Activated CD4-positive, alpha-beta T cell treated with anti-CD3 and anti-CD28 coated beads, Interleukin-2, amount 50 U/mL, for 4 hours (primary cell): ENCODE measurements at regions not wholly inside any gene's neighbourhood (a gene's known extent, or its start where the extent isn't known, plus 50 kb on each side); places are given as distances from the start of the nearest gene placed in this dataset.

Source experiments
- DNase-seq, 2 experiments: peaks; one replicate each; pipeline ENCODE4 v3.0.0-alpha.2; 2020

DNA sequence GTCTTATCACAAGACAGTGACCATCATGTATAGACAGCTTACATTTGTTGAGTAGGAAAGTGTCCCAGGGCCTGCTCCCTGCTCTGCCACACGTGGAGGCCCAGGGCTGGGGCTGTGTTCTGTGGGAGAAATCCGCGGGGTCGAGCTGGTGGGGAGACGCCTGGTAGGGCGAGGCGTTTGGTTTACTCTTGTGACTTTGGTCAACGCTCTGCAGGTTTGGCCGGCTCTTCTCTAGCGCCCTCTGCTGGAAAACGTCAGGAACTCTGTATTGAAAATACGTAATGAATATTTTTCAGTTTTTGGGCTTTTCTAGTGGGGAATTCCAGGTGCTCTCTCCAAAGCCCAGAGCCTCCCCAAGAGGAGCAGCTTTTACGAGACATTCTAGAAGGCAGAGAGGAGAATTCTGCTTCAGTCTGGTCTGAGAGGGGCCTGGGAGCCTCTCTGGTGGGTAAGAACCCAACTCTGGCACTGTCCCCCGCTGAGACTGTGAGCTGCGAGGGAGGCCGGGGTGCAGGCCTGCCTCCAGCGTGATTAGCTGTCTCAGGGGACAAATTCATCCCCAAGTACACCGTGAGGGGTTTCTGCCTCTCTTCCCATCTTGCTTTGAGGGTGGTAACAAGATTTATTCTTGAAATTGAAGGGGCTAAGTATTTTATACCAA lies 112.6 kb upstream of the RALGAPA2 start:
- DNase-seq = peak; percentile 9 to 24

GRCh38 chr20:20823476-20823881 lies 111.0 kb upstream of the RALGAPA2 start:
- DNase-seq = no peak

DNA sequence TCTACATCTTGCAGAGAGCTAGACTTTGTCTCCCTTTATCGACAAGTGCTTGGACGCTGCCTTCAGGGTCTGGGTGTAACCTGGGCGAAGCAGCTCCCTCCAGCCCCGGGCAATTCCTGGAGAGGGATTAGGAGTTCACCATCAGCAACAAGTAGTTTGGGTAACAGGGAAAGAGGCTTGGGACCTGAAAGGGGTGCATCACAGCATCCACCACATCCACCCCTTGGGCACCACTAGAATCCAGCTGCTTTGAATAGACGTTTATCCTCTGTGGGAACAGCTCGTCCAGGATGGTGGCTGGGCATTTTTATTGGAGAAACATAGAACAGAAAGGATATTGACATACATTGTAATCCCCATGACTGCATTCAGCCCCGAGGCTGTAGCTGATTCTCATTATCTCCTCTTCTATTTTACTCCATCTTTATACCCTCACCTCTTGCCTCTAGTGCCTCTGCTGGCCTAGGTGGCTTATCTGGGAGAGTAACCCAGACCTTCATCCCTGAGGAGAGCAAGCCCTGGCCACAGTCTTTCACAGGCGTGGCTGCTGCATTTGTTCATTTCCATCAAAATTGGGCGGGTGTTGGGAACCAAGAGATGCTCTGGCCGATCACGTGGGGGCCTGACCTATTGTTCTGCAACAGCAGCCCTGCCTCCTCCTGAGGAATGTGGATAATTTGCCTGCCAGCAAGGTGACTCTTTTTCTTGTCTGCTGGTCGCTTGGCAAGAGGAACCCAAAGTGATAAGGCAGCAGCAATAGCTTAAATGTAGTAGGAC lies 109.2 kb upstream of the RALGAPA2 start:
- DNase-seq = no peak

DNA sequence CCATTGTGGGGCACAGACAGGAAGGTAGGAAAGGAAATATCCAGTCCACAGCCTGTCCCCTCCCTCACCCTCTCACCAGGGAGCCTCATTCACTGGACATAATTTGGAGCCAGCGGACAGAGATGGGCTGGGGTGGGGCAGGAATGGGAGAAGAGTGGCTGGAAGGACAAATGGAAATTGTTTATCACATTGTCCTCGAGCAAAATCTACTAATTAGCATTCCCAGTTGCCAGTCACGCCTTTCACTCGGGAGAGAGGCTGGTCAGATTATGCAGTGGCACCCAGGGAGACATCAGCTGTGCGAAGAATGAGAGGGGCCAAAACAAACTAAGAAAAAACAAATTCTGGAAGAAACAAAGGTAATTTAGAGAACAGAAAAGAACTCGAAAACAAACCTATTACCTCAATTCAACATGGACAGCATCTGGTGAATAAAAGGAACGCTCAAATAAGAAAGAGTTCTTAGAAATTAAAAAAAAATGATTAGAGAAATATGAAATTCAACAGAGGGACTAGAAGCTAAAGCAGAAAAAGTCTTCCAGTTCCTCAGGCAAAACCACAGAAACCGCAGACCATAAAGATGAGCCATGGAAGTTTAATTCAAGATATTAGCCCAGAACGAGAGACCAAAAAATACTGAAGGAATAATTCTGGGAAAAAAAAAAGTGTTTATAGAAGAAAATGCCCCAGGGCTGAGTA lies 108.5 kb upstream of the RALGAPA2 start:
- no peak for DNase-seq

DNA sequence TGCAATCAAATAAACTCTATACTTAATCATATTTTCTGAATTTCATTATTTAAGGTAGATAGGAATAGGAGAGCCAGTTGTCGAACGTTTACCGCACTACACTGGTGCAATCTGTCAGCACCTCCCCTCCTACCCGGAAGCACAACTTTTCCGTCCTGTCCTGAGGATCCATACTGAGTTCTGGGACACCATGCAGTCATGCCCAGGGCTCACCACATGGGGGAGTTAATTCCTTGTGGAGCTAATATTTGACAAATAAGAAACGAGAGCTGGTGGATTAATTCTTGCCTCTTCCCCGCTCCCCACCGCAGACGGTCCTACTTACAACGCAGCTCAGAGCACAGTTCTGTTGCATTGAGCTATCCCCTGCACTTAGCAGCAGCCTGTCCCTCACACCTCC lies 107.7 kb upstream of the RALGAPA2 start:
- no peak for DNase-seq

- DNase-seq = no peak
These were observed 104.7 kb upstream of the RALGAPA2 start for GRCh38 chr20:20816969-20817755.

GRCh38 chr20:20815711-20816455 lies 103.4 kb upstream of the RALGAPA2 start:
- no peak for DNase-seq

DNA sequence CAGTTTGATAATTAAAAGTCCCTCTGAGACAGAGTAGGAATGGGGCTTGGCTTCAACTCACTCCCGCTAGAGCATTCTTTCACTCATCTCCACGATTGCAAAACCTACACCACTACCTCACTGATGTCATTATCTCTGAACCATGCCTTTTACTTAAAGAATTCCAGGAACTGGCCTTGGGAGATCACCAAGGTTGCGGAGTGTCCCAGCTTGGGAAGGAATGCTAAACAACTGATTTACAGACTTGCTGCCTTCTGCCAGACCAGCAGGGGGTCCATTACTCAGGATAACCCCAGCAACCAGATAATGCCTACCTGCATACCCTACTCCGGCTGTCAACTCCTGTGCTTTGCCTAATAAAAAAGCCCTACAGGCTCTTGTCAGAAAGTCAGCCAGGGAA lies 102.2 kb upstream of the RALGAPA2 start:
- DNase-seq = no peak

GRCh38 chr20:20812136-20812535 lies 99.7 kb upstream of the RALGAPA2 start:
- no peak for DNase-seq

DNA sequence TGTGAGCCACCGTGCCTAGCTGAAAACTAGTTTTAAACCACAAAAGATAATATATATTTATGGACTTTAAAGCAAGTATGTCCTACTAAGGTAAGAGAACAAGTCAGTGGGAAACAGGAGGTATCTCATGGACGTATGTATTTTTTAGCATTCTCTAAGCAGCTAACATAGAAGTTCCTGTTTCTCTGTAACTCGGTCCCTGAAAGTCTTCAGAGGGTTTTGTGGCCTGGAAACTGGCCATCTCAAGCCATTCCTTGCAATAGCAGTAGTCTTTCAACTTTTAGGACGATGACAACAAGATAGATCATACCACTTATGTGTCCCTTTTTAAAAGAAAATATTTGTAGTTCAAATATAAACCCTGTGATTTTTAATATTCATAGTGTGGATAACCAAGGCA lies 95.6 kb upstream of the RALGAPA2 start:
- DNase-seq = no peak

GRCh38 chr20:20806121-20807095 lies 94.0 kb upstream of the RALGAPA2 start:
- no peak for DNase-seq

DNA sequence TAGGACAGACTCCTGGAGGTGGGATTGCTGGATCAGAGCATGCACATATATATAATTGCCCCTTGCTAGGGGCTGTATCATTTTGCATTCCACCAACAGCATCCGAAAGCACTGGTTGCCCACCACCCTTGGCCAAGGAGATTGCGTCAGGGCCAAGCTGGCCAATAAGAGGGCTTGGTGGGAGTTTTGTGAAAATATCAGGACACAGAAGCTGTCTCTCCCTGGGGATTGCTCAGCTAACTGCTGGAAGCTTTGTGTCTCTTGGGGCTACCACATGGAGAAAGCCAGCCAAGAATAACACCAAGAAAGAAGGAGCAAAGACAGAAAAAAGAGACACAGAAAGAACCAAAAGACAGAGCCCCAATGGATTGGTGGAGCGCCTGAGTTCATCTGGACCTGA lies 90.6 kb upstream of the RALGAPA2 start:
- no peak for DNase-seq

DNA sequence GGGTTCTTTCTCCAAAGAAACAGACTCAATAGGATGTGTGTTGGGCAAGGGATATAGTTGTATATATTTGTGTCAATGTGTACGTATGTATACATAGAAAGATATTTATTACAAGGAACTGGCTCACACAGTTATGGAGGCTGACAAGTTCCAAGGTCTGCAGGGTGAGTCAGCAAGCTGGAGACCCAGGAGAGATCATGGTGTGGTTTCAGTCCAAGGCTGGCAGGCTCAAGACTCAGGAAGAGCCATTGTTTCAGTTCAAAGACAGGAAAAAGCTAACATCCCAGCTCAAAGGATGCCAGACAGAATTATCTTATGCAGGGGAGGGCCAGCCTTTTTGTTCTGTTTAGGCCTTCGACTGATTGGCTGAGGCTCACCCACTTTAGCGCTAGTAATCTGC lies 89.9 kb upstream of the RALGAPA2 start:
- DNase-seq = no peak

GRCh38 chr20:20799716-20800312 lies 87.4 kb upstream of the RALGAPA2 start:
- no peak for DNase-seq

DNA sequence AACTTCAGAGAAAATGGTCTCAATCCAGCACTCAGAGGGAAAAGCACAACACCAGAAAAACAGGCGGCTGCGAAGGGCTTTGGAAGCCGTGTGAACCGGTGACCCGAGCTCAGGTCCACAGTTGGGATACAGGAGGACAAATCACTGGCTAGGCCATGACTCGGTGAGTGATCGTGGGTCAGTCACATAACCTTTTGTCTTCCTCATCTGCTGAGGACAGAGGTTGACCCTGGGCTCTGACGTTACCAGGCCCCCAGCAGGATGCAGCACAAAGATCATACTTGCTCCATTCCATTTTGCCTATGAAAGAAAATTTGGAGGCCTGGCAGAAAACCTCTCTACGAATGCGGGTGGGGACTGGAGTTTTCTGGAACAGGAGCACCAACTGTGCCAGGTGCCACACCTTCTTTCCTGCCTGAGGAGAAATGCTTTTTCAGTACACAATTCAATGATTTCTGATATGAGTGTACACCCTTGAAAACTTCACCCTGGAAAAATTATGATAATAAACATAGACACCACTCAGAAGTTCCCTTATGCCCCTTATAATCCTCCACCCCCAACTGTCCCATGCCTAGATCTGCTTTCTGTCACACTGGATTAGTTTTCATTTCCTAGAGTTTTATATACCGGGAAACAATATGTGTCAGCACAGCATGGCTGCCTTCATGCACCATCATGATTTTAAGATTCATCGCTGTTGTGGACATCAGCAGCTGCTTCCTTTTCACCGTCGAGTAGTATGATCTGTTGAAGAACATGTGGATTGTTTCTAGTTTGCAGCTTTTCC lies 85.3 kb upstream of the RALGAPA2 start:
- DNase-seq = no peak

DNA sequence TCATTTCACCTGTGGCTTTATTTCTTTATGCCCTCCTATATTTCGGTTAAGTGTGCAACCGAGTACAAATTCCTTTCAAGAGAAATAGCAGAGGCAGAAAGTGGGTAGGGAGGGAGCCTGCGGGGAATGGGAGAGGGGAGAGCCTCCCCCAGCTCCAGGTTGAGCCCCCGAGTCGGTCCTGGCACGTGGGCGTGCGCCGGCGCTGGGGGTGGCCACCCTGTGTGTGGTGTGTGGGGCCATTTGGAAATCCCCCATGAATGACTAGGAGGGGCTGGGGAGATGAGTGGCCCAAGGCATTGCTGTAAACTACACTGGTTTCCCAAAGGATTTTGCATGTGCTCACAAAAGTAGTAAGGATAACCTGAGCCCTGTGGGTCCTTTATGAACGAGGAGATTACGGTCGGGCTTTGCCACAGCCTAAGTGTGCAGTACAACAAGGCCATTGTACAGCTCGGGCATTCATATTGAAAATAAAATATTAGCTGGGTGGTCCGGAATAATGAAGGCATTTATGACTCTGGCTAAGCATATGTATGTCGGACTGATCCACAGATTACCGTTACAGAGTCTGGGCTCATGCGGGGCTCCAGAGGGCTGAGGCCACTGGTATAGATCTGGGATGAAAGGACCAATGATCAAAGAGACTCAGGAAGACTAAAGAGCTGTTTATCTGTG lies 84.5 kb upstream of the RALGAPA2 start:
- DNase-seq = no peak

DNA sequence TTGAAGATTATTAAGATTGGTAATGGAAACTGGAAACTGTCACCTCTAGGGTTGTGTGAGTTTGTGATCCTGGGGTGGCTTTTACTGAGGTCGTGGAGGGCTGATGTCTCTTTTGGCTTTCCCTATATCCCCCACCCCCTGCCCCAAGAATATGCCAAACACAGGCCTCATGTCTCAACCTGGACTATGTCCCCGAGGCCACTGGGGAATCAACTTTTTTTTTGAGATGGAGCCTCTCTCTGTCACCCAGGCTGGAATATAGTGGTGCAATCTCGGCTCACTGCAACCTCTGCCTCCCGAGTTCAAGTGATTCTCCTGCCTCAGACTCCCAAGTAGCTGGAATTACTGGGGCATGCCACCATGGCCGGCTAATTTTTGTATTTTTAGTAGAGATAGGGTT lies 83.3 kb upstream of the RALGAPA2 start:
- no peak for DNase-seq

DNA sequence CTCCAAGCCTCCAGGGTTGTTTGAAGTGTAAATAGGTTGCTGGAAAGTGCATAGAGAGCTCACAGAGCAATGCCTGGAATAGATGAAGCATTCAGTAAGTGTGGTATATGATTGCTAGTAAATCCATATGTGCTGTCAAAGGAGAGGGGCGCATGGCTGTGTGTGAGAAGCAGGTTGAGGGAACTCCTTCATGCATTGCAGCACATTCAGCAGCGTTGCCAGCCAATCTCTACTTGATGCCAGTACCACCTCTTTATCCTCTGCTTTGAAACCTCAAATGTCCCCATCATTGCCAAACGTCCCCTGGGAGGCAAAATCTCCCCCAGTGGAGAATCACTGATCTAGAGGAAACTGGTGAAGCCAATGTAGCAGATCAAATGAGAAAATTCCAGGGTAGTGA lies 82.7 kb upstream of the RALGAPA2 start:
- no peak for DNase-seq

- DNase-seq = no peak
These were observed 81.1 kb upstream of the RALGAPA2 start for GRCh38 chr20:20793591-20793990.
